ENCODE measurements at regions not wholly inside any gene's neighbourhood (a gene's known extent, or its start where the extent isn't known, plus 50 kb on each side); places are given as distances from the start of the nearest gene placed in this dataset.

- no peak overlapping the region for H3K4me3 Mint-ChIP-seq (ENCODE audit: unreplicated experiment)
- H3K79me2 ChIP-seq (ENCODE audit: insufficient read depth, low read length): no peaks in the 10 kb centered on the region
- no peak overlapping the region for H3K27ac ChIP-seq (ENCODE audit: low read depth, low read length)
- H3K4me1 ChIP-seq (ENCODE audit: insufficient read depth, low read length): no peaks in the 10 kb centered on the region
- DNase-seq (ENCODE audit: low read depth): no peak
- H3K9ac ChIP-seq (ENCODE audit: low read length): no peak overlapping the region
- H3K4me3 ChIP-seq (ENCODE audit: insufficient read depth, low read depth, low read length): no peak overlapping the region
- H3K27me3 ChIP-seq (ENCODE audit: insufficient read depth, low read length): no peaks in the 10 kb centered on the region
- no peak overlapping the region for H2AFZ ChIP-seq (ENCODE audit: low read depth, low read length)
- no peaks in the 10 kb centered on the region for H3K36me3 Mint-ChIP-seq (ENCODE audit: low read depth, unreplicated experiment)
- no peak for FAIRE-seq
- TF ChIP-seq EZH2 (IDR thresholded peaks at IDR 0.05; ENCODE audit: insufficient read depth, low read length) (no peak), CTCF (IDR thresholded peaks at IDR 0.05; ENCODE audit: insufficient read depth, low read depth, low read length) (no peak)
- H3K9me3 ChIP-seq (ENCODE audit: insufficient read depth, low read depth, low read length): peaks cover 20% of the 10 kb centered on the region
- no peak overlapping the region for H3K4me2 ChIP-seq (ENCODE audit: low read length)
- no peaks in the 10 kb centered on the region for H3K4me1 Mint-ChIP-seq (ENCODE audit: low read depth, unreplicated experiment)
- no peak overlapping the region for H3K27ac Mint-ChIP-seq (ENCODE audit: unreplicated experiment)
- H4K20me1 ChIP-seq (ENCODE audit: insufficient read depth, low read length): no peaks in the 10 kb centered on the region
- no peaks in the 10 kb centered on the region for H3K36me3 ChIP-seq (ENCODE audit: insufficient read depth, low read length)
- peaks cover 56% of the 10 kb centered on the region for H3K27me3 Mint-ChIP-seq (ENCODE audit: low read depth, unreplicated experiment)
- peaks cover 3% of the 10 kb centered on the region for H3K9me3 Mint-ChIP-seq (ENCODE audit: unreplicated experiment)
Measured at GRCh38 chr11:134668796-134669195, 256.8 kb upstream of the B3GAT1 start.

- Histone ChIP-seq H3K4me1 (ENCODE audit: insufficient read depth, low read length) (no peaks in the 10 kb centered on the region), H3K36me3 (ENCODE audit: insufficient read depth, low read length) (no peaks in the 10 kb centered on the region), H3K4me3 (ENCODE audit: insufficient read depth, low read depth, low read length) (no peak overlapping the region), H3K27me3 (ENCODE audit: insufficient read depth, low read length) (no peaks in the 10 kb centered on the region), H3K79me2 (ENCODE audit: insufficient read depth, low read length) (no peaks in the 10 kb centered on the region), H3K9me3 (ENCODE audit: insufficient read depth, low read depth, low read length) (peaks cover 20% of the 10 kb centered on the region), H3K9ac (ENCODE audit: low read length) (no peak overlapping the region), H3K4me2 (ENCODE audit: low read length) (no peak overlapping the region), H4K20me1 (ENCODE audit: insufficient read depth, low read length) (no peaks in the 10 kb centered on the region), H2AFZ (ENCODE audit: low read depth, low read length) (no peak overlapping the region), H3K27ac (ENCODE audit: low read depth, low read length) (no peak overlapping the region)
- no peak for DNase-seq (ENCODE audit: low read depth)
- no peak for FAIRE-seq
- H3K27me3 Mint-ChIP-seq (ENCODE audit: low read depth, unreplicated experiment): peaks cover 55% of the 10 kb centered on the region
- H3K9me3 Mint-ChIP-seq (ENCODE audit: unreplicated experiment): peaks cover 3% of the 10 kb centered on the region
- H3K4me3 Mint-ChIP-seq (ENCODE audit: unreplicated experiment): no peak overlapping the region
- no peaks in the 10 kb centered on the region for H3K4me1 Mint-ChIP-seq (ENCODE audit: low read depth, unreplicated experiment)
- no peaks in the 10 kb centered on the region for H3K36me3 Mint-ChIP-seq (ENCODE audit: low read depth, unreplicated experiment)
- H3K27ac Mint-ChIP-seq (ENCODE audit: unreplicated experiment): no peak overlapping the region
- no peak for TF ChIP-seq EZH2 (IDR thresholded peaks at IDR 0.05; ENCODE audit: insufficient read depth, low read length)
- TF ChIP-seq CTCF (IDR thresholded peaks at IDR 0.05; ENCODE audit: insufficient read depth, low read depth, low read length): no peak
Measured at GRCh38 chr11:134668076-134668475, 256.0 kb upstream of the B3GAT1 start.

- no peaks in the 10 kb centered on the region for H3K79me2 ChIP-seq (ENCODE audit: insufficient read depth, low read length)
- Mint-ChIP-seq H3K9me3 (ENCODE audit: unreplicated experiment) (peaks cover 3% of the 10 kb centered on the region), H3K4me1 (ENCODE audit: low read depth, unreplicated experiment) (no peaks in the 10 kb centered on the region), H3K36me3 (ENCODE audit: low read depth, unreplicated experiment) (no peaks in the 10 kb centered on the region), H3K4me3 (ENCODE audit: unreplicated experiment) (no peak overlapping the region), H3K27me3 (ENCODE audit: low read depth, unreplicated experiment) (peaks cover 57% of the 10 kb centered on the region), H3K27ac (ENCODE audit: unreplicated experiment) (no peak overlapping the region)
- H3K4me1 ChIP-seq (ENCODE audit: insufficient read depth, low read length): no peaks in the 10 kb centered on the region
- TF ChIP-seq EZH2 (IDR thresholded peaks at IDR 0.05; ENCODE audit: insufficient read depth, low read length) (no peak), CTCF (IDR thresholded peaks at IDR 0.05; ENCODE audit: insufficient read depth, low read depth, low read length) (no peak)
- H3K27me3 ChIP-seq (ENCODE audit: insufficient read depth, low read length): no peaks in the 10 kb centered on the region
- no peaks in the 10 kb centered on the region for H4K20me1 ChIP-seq (ENCODE audit: insufficient read depth, low read length)
- H3K9me3 ChIP-seq (ENCODE audit: insufficient read depth, low read depth, low read length): peaks cover 22% of the 10 kb centered on the region
- no peak overlapping the region for H3K9ac ChIP-seq (ENCODE audit: low read length)
- H3K36me3 ChIP-seq (ENCODE audit: insufficient read depth, low read length): no peaks in the 10 kb centered on the region
- no peak overlapping the region for H3K4me3 ChIP-seq (ENCODE audit: insufficient read depth, low read depth, low read length)
- H2AFZ ChIP-seq (ENCODE audit: low read depth, low read length): no peak overlapping the region
- H3K27ac ChIP-seq (ENCODE audit: low read depth, low read length): no peak overlapping the region
- H3K4me2 ChIP-seq (ENCODE audit: low read length): no peak overlapping the region
- DNase-seq (ENCODE audit: low read depth): no peak
- no peak for FAIRE-seq
Measured at GRCh38 chr11:134667505-134667904, 255.5 kb upstream of the B3GAT1 start.

All from astrocyte (in vitro differentiated cells and primary cell).